ENCODE measurements at regions not wholly inside any gene's neighbourhood (a gene's known extent, or its start where the extent isn't known, plus 50 kb on each side); places are given as distances from the start of the nearest gene placed in this dataset.
A peak's percentile ranks its signal among the peaks of the same experiment; 100 is the strongest.

GRCh38 chr3:102229062-102229655 lies 205.7 kb upstream of the ZPLD1 start (continued):
- TF ChIP-seq SP3 (tag by site-specific recombination; IDR thresholded peaks at IDR 0.05), result no peak
- TF ChIP-seq CTCF (tag by site-specific recombination; IDR thresholded peaks at IDR 0.05), result peak; percentile 76
- TF ChIP-seq MEIS1 (CRISPR knock-in tag; IDR thresholded peaks at IDR 0.05; ENCODE audit: borderline replicate concordance), result peak; percentile 79
- TF ChIP-seq ZBTB17 (tag by site-specific recombination; IDR thresholded peaks at IDR 0.05), result peak; percentile 23; the same call in 1 of the 2 replicates
- TF ChIP-seq YY1 (tag by site-specific recombination; IDR thresholded peaks at IDR 0.05), result 0 out of 2 replicates have a peak, but pooled peaks have one; percentile 25
- peak; percentile 89 for TF ChIP-seq ZNF654 (tag by site-specific recombination; IDR thresholded peaks at IDR 0.05; ENCODE audit: low read depth)

GRCh38 chr3:102230057-102230456 lies 204.8 kb upstream of the ZPLD1 start:
- ChIA-PET CTCF (interaction anchor here (0.6 to 3.8 kb wide), 15 partner anchors 7 to 1919 kb away, joined by 3 to 93 read pairs (median 4); no protein-coding TSS in a partner anchor), POLR2A (no interaction called here)
- no peak overlapping the region for H3K4me3 ChIP-seq (ENCODE audit: low read depth, low read length)
- H3K27ac ChIP-seq (ENCODE audit: extremely low read depth, low read depth, low read length), result no peak overlapping the region
- H3K9me3 ChIP-seq (ENCODE audit: control insufficient read depth, insufficient read depth, low read depth, low read length), result no peaks in the 10 kb centered on the region
- H3K36me3 ChIP-seq (ENCODE audit: control insufficient read depth in 2 of 2, insufficient read depth in 1 of 2, low read length in 2 of 2), result no peaks in the 10 kb centered on the region
- no peak for TF ChIP-seq ZNF645 (tag by site-specific recombination; IDR thresholded peaks at IDR 0.05)
- no peak for TF ChIP-seq ZNF202 (tag by site-specific recombination; IDR thresholded peaks at IDR 0.05; ENCODE audit: borderline replicate concordance)
- no peak for TF ChIP-seq GFI1B (tag by site-specific recombination; IDR thresholded peaks at IDR 0.05)
- TF ChIP-seq KLF10 (tag by site-specific recombination; IDR thresholded peaks at IDR 0.05), result no peak
- TF ChIP-seq SCRT2 (tag by site-specific recombination; IDR thresholded peaks at IDR 0.05), result no peak
- no peak for TF ChIP-seq ZBTB10 (tag by site-specific recombination; IDR thresholded peaks at IDR 0.05)
- no peak for TF ChIP-seq ZBTB17 (tag by site-specific recombination; IDR thresholded peaks at IDR 0.05)
- TF ChIP-seq PRDM10 (tag by site-specific recombination; IDR thresholded peaks at IDR 0.05), result peak; percentile 79
- no peak for TF ChIP-seq ZNF792 (tag by site-specific recombination; IDR thresholded peaks at IDR 0.05)
- peak; percentile 40; the same call in 1 of the 2 replicates for TF ChIP-seq ZNF335 (tag by site-specific recombination; conservative IDR thresholded peaks at IDR 0.05)
- no peak for TF ChIP-seq ZIC2 (tag by site-specific recombination; IDR thresholded peaks at IDR 0.05)
- TF ChIP-seq ZNF350 (tag by site-specific recombination; IDR thresholded peaks at IDR 0.05), result no peak
- TF ChIP-seq PBX3 (CRISPR knock-in tag; IDR thresholded peaks at IDR 0.05), result no peak
- TF ChIP-seq ZNF548 (tag by site-specific recombination; IDR thresholded peaks at IDR 0.05), result no peak
- no peak for TF ChIP-seq ZNF621 (tag by site-specific recombination; IDR thresholded peaks at IDR 0.05)
- no peak for TF ChIP-seq ZFP37 (tag by site-specific recombination; IDR thresholded peaks at IDR 0.05)
- H3K4me1 ChIP-seq (ENCODE audit: control insufficient read depth, insufficient read depth, low read length), result no peaks in the 10 kb centered on the region

Measured in HEK293 (cell line).